ENCODE measurements at regions not wholly inside any gene's neighbourhood (a gene's known extent, or its start where the extent isn't known, plus 50 kb on each side); places are given as distances from the start of the nearest gene placed in this dataset.
A peak's percentile ranks its signal among the peaks of the same experiment; 100 is the strongest.
"Not testable (repeated sequence)": the region's sequence is repeated elsewhere in the genome, so short reads cannot be mapped to it uniquely, and the experiment has no call there.

GRCh38 chr2:161063946-161064306, 96.3 kb upstream of the TANK start:
- DNase-seq (ENCODE audit: low spot score) = no peak

- DNase-seq (ENCODE audit: low spot score) = no peak
Measured at GRCh38 chr2:161067846-161068350, 92.3 kb upstream of the TANK start.

- DNase-seq (ENCODE audit: low spot score) = no peak
Measured at GRCh38 chr2:161068670-161069069, 91.6 kb upstream of the TANK start.

- no peak for DNase-seq (ENCODE audit: low spot score)
Measured at GRCh38 chr2:161070693-161071479, 89.3 kb upstream of the TANK start.

- DNase-seq (ENCODE audit: low spot score) = not testable (repeated sequence)
Measured at GRCh38 chr2:161072436-161072835, 87.8 kb upstream of the TANK start.

- no peak for DNase-seq (ENCODE audit: low spot score)
Measured at GRCh38 chr2:161075701-161076100, 84.5 kb upstream of the TANK start.

GRCh38 chr2:161076936-161077335, 83.3 kb upstream of the TANK start:
- no peak for DNase-seq (ENCODE audit: low spot score)

GRCh38 chr2:161077367-161078210, 82.6 kb upstream of the TANK start:
- DNase-seq (ENCODE audit: low spot score) = no peak

- peak; percentile 14 for DNase-seq (ENCODE audit: low spot score)
Measured at GRCh38 chr2:161078211-161078539, 82.1 kb upstream of the TANK start.

GRCh38 chr2:161085149-161085548, 75.1 kb upstream of the TANK start:
- DNase-seq (ENCODE audit: low spot score) = no peak

- DNase-seq (ENCODE audit: low spot score) = no peak
Measured at GRCh38 chr2:161088658-161089350, 71.4 kb upstream of the TANK start.

GRCh38 chr2:161090411-161090810, 69.8 kb upstream of the TANK start:
- peak; percentile 13 for DNase-seq (ENCODE audit: low spot score)

- DNase-seq (ENCODE audit: low spot score) = no peak
Measured at GRCh38 chr2:161095314-161095713, 64.9 kb upstream of the TANK start.

GRCh38 chr2:161096336-161096735, 63.9 kb upstream of the TANK start:
- DNase-seq (ENCODE audit: low spot score) = no peak

- no peak for DNase-seq (ENCODE audit: low spot score)
Measured at GRCh38 chr2:161097157-161097556, 63.1 kb upstream of the TANK start.

GRCh38 chr2:161100211-161100895, 59.9 kb upstream of the TANK start:
- DNase-seq (ENCODE audit: low spot score) = no peak

- no peak for DNase-seq (ENCODE audit: low spot score)
Measured at GRCh38 chr2:161101406-161101805, 58.8 kb upstream of the TANK start.

- no peak for DNase-seq (ENCODE audit: low spot score)
Measured at GRCh38 chr2:161102770-161103450, 57.3 kb upstream of the TANK start.

- no peak for DNase-seq (ENCODE audit: low spot score)
Measured at GRCh38 chr2:161103451-161103831, 56.8 kb upstream of the TANK start.

GRCh38 chr2:161104054-161104553, 56.1 kb upstream of the TANK start:
- no peak for DNase-seq (ENCODE audit: low spot score)

GRCh38 chr2:161107265-161107664, 53.0 kb upstream of the TANK start:
- DNase-seq (ENCODE audit: low spot score) = no peak
